Left ventricle myocardium superior (tissue), 1 donor: ENCODE measurements at regions not wholly inside any gene's neighbourhood (a gene's known extent, or its start where the extent isn't known, plus 50 kb on each side); places are given as distances from the start of the nearest gene placed in this dataset.
"Not testable (repeated sequence)": the region's sequence is repeated elsewhere in the genome, so short reads cannot be mapped to it uniquely, and the experiment has no call there.

ENCODE experiments used
- ATAC-seq: fragments of 200-7000 bp; cut with Tn5 transposase; one replicate; pipeline ENCODE4 v1.9.1; 2020; ENCODE audit warnings: mild to moderate bottlenecking, moderate library complexity
- DNase-seq: peaks from one replicate; pipeline ENCODE4 v3.0.0-alpha.2; 2020
- intact Hi-C: fragments of 100-400 bp; cut with micrococcal nuclease; formaldehyde crosslinking; loops from one replicate; pipeline ENCODE4 v1.11.0; 2022
- donor health status: DM: no; HTN: yes; CAD: no; lungs with severe emphysema.

DNA sequence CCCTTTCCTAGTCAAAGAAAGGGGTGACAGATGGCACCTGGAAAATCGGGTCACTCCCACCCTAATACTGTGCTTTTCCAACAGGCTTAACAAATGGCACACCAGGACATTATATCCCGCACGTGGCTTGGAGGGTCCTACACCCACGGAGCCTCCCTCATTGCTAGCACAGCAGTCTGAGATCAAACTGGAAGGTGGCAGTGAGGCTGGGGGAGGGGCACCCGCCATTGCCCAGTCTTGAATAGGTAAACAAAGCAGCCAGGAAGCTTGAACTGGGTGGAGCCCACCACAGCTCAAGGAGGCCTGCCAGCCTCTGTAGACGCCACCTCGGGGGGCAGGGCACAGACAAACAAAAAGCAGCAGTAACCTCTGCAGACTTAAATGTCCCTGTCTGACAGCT is 249.2 kb upstream of the ALG10 start:
- DNase-seq, intact Hi-C loops, ATAC-seq: not testable (repeated sequence)

DNA sequence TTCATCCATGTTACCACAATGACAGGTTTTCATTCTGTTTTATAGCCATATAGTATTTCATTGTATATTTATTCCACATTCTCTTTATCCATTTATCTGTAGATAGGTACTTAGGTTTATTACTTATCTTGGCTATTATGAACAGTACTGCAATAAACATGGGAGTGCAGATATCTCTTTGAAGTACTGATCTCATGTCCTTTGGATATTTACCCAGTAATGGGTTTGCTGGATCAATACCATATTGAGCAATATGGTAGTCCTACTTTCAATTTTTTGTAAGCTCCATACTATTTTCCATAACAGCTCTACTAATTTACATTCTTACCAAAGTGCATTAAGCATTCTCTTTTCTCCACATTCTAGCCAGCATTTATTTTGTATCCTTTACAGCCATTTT is 235.8 kb upstream of the ALG10 start:
- DNase-seq (no peak), ATAC-seq (no peak)
- intact Hi-C loops: no loop called here

DNA sequence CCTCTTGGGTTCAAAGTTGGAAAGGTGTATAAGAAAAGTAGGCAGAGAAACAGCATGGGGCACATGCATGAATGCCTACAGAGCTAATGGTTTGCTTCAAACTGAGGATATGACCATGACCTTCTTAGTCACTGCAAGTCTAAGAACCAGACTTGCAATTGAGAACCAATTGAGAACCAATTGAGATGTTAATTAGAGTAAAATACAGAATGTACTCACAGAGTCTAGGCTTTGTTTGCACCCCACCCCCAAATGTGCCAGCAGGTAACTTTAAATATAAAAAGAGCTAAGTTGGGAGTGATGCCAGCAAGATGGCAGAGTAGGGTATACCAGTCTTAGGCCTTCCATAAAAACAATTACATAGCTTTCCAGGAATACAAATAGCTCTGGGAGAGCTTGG is 227.3 kb upstream of the ALG10 start:
- DNase-seq (no peak), ATAC-seq (no peak)
- intact Hi-C loops: no loop called here

DNA sequence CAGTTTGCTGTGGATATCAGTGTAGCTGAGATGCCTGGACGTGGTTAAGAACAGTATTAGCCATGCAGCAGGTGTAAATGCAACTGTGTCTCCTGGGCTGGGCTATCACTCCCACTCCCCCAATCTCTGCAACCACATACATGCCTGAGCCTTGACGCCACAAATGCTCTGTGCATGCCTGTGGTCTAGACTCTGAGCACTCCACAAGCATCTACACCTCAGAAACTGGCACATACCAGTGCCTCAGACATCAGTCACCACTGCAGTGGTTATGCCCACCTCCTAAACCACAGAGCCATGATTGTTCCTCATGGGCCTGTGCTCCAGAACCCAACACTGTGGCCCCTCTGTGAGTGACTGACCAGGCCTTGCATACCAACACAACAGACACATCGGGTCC is 226.8 kb upstream of the ALG10 start:
- DNase-seq (no peak), ATAC-seq (no peak)
- intact Hi-C loops: no loop called here

DNA sequence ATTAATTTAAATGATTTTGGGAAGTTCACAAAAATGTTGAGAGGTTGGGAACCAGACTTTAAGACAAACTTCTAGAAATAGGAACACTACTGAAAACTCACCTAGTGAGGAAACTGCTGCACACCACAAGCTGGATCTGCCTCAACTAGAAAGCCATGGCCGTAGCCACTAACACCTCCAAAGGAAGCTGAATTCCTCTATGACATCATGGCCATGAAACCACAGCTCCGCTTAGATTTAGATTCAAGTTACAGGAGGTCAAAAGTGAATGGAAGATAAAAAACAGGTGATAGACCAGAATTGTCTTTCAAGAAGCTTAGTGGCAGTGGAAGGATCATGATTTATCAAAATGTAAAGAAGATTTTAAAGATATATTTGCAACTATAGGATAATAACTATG is 208.8 kb upstream of the ALG10 start:
- ATAC-seq: no peak
- intact Hi-C loops: no loop called here
- no peak for DNase-seq

DNA sequence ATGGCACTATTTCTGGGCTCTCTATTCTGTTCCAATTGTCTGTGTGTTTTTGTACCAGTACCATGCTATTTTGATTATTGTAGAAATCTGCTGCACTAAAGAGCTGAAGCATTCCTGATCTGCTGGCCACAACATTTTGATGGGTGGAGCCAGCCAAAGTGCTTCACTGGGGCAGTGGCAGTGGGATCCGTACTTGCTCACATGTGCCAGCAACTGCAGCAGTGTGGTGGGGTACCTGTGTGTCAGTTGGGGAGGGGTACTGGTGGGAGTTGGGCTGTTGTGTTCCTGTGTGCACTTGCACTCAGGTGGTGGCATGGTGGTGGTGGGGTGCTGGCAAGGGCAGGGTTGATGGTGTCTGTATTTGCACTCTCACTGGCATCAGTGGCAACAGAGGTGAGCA is 204.6 kb upstream of the ALG10 start:
- intact Hi-C loops: no loop called here
- ATAC-seq (no peak), DNase-seq (no peak)

DNA sequence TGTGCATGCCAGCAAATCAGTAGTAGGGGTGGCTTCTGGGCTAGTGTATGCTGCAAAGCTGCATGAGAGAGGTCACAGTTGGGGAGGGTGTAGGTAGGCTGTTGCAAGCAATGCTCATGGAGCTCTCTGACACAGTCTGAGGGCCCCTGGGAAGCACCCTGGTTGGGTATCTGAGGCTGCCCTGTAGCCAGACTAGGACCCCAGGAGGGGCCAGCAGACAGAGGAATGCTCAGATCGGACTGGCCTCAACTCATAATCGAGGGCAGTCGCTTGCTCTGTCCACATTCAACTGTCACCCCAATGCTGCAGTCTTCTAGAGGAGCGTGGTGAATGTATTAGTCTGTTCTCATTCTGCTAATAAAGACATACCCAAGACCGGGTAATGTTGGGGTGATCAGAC is 204.0 kb upstream of the ALG10 start:
- DNase-seq (no peak), ATAC-seq (no peak)
- intact Hi-C loops: no loop called here

DNA sequence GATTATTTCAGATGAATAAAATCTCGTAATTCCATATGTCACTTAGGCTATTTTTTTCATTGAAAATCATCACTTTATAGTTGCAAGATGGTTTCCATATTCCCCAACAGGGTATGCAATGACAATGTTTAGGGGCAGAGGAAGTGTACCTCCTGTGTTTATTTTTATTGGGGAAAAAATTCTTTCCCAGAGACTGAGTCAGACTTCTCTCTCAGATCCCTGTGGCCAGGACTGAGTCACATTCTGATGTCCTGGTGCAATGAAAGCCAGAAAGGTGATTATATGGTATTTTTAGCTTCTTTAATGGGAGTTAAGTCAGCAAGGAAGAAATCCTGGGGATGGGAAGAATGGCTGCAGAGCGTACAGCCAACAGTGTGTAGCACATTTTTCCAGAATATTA is 196.9 kb upstream of the ALG10 start:
- no peak for ATAC-seq
- intact Hi-C loops: no loop called here
- no peak for DNase-seq

DNA sequence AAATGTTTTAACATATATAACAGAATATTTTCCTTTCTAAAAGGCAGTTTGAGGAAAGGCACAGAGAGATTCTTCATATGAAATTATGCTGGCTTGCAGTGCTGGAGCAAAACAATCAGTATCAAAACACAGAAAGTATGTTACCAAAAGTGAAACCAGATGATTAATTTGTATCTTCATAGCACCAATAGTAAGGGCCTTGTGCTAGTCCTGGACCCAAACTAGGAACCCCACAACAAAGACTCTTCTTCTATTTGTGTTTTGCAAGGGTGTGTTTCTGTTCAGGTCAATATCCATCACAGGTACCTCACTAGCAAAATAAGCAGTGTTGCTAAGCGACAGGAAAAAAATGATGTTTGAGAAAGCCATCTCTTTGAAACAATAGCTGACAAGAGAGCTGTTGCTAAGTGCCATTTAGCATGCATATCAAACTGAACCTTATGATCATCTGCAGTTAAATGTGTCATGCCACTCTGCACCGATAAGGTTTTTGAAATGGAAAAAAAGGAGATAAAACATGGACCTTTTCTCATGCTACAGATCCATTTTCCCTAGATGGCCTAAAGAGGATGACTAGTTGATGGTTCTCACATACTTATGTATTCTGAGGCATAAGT is 196.2 kb upstream of the ALG10 start:
- no peak for DNase-seq
- no peak for ATAC-seq
- intact Hi-C loops: no loop called here

DNA sequence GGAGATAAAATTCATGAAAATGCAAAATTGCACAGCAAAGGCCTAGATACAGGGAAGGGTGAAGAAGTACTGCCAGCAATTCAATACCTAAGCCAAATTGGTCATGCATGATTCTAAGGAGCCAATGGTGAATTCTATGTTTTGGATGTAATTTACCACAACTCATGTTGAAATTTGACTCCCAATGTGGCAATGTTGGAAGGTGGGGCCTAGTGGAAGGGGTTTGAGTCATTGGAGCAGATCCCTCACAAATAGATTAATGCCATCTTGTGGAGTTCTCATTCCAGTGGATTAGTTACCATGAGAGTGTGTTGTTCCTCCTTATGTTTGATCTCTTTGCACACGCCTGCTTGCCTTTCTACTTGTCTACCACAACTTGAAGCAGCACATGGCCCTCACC is 194.0 kb upstream of the ALG10 start:
- no peak for DNase-seq
- no peak for ATAC-seq

DNA sequence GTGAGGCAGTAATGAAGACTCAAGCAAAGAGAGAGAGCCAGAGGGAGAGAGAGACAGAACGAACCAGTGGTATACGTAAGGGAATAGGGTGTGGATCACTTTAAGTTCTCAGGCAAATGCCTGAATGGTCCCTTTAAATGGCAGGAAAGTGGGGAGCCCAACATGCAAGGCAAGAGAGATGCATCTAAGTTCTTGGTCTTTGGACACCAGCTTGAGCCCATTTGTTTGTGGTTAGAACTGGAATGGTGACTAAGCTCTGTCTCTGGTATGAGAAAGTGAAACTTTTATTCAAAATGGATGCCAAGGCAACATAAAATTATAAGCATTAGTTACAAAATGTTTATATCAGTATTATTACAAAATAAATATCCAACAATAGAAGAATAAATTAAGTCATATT is 192.2 kb upstream of the ALG10 start:
- no peak for DNase-seq
- intact Hi-C loops: no loop called here
- no peak for ATAC-seq

More for the DNA sequence above, 194.0 kb upstream of the ALG10 start:
- intact Hi-C loops: no loop called here

DNA sequence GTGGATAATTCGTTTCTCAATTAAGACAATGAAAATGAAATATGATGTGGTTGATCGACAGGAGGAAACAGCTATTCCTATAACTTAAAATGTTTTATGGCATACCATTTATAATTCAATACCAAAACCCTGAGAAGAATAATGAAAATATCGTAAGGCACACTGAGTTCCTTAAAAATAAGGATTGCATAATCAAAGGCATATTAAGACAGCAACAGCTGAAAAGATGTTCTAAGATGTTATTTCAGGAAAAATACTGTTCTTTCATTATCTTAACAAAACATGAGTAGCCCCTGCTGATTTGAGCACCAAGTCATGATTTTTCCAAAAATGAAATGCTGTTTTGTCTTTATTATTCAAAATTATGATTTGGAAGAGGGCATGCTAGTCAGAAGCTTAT is 189.4 kb upstream of the ALG10 start:
- DNase-seq (no peak), ATAC-seq (no peak)
- intact Hi-C loops: no loop called here

DNA sequence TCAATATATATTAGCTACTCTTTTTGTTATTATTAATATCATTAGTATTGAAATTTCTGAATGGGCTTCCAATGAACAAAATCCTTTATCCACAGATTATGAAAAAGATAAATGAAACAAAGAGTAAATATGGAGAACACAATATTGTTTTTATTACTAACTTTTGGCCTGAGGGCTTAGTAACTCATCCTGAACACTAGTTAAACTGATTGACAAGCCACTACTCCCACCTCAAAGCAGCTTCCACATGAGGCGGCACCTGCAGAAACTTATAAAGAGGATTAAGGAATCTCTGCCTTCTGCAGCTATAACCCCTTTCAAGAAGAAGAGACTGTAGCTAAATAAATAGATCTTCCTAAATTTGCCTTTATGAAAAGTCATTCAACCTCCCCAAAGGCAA is 187.6 kb upstream of the ALG10 start:
- ATAC-seq: no peak
- intact Hi-C loops: no loop called here

DNA sequence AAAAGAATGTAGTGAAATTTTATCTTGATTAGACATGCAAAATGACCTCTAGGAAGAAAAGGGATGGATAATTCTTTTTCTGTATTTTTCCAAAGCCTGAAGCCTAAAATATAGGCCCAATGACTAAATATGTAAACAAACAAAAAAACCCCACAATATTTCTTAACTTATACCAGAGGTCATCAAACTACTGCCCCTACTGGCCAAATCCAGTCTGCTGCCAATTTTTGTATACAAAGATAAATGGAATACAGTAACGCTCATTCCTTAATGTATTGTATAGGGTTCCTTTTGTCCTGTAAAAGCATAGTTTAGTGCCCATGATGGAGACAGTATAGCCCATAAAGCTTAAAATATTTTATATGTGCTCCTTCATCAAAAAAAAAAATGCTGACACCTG is 145.7 kb upstream of the ALG10 start:
- intact Hi-C loops: no loop called here
- no peak for ATAC-seq
- no peak for DNase-seq

More for the DNA sequence above, 187.6 kb upstream of the ALG10 start:
- no peak for DNase-seq

DNA sequence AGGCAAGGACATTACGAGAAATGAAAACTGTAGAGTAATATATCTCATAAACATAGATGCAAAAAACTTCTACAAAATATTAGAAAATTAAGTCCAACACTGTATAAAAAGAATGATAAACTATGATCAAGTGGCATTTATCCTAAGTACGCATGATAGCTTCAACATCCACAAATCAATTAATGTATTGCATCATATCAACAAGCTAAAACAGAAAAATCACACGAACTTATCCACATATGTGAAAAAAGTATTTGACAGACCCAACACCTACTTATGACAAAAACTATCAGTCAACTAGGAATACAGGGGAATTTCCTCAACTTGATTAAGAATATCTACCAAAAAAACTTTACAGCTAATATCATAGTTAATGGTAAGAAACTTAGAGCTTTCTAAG is 129.9 kb upstream of the ALG10 start:
- DNase-seq (no peak), ATAC-seq (no peak)
- intact Hi-C loops: no loop called here

DNA sequence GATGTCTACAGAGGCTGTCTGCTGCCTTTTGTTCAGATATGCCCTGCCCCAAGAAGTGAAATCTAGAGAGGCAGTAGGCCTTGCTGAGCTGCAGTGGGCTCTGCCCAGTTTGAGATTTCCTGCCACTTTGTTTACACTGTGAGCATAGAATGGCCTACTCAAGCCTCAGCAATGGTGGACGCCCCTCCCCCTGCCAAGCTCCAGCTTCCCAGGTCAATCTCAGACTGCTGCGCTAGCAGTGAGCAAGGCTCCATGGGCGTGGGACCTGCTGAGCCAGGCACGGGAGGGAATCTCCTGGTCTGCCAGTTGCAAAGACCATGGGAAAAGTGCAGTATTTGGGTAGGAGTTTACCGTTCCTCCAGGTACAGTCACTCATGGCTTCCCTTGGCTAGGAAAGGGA is 101.8 kb upstream of the ALG10 start:
- not testable (repeated sequence) for DNase-seq, ATAC-seq

DNA sequence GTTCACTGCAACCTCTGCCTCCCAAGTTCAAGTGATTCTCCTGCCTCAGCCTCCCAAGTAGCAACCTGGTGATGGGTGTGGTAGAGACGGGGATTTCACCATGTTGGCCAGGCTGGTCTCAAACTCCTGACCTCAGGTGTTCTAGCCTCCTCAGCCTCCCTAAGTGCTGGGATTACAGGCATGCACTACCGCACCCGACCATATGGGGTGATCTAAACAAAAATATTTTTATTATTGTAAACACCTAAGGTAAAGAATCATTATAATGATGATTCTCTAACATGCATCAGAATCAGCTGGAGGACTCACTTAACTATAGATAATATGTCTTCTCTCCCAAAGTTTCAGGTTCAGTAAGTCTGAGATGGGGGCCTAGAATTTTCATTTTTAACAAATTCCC is 96.2 kb upstream of the ALG10 start:
- no peak for ATAC-seq

More for the DNA sequence above, 101.8 kb upstream of the ALG10 start:
- intact Hi-C loops: not testable (repeated sequence)

DNA sequence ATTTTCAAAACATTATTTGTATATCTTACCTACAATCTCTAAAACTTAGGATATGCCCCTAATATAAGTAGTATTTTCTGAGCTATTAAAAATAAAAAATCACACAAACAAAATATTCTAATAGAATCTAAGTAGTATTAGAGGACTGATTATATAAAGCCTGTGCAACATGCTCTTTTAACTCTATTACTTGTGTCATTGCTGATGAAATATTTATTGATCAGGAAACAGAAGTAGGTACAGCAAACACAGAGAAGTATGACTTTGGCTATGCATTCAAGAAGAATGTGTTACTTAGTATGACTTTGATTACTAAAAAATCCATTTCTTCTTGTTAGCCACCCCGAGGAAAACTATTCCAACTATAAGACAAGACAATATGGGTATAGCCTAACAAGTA is 84.6 kb upstream of the ALG10 start:
- ATAC-seq, intact Hi-C loops, DNase-seq: not testable (repeated sequence)

More for the DNA sequence above, 96.2 kb upstream of the ALG10 start:
- intact Hi-C loops: no loop called here
- no peak for DNase-seq

DNA sequence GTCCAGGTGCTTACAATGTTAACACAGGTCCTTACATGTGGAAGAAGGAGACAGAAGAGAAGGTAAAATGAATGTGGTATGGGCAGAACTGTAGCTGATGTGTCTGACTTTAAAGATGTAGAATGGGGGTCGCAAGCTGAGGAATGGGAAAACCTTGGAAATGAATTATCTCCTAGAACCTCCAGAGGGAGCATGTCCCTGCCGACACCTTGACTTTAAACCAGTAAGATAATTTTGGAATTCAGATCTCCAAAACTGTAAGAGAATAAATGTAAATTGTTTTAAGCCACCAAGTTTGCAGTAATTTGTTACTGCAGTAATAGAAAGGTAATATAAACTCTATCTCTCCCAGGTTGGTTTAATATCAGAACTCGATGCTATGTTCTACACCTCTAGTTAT is 80.1 kb upstream of the ALG10 start:
- intact Hi-C loops: no loop called here
- ATAC-seq (no peak), DNase-seq (no peak)

DNA sequence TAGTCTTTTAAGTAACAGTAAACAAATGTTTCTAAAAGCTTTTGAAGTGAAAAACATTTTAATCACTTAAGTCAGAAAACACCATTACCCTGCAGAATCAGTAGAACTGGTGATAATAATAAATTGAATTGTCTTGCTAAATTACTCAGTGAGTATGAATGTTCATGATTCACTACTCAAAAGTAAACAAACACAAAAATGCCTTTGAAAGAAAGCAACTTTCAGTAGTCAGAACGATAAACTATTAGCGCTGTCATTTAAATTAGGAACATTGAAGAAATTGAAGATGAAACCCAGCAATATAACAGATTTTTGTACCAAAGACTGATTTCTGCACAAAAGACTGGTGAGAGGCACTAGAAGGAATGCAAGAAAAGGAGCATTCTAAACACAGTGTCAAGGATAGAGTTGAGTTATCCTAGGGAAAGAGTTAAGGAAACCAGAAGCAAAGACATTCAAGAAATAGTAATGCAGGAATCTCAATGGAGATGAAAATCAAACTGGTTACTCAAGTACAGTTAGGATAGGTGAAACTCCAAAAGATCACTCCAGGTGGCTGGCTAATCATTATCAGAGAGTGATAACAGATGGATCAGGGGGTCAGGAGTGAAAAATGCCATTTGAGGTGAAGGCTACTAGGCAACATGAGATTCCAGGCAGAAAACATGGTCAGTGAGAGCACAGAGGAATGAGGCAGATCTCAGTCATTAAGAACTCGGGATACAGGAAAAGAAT is 77.4 kb upstream of the ALG10 start:
- DNase-seq (no peak), ATAC-seq (no peak)

DNA sequence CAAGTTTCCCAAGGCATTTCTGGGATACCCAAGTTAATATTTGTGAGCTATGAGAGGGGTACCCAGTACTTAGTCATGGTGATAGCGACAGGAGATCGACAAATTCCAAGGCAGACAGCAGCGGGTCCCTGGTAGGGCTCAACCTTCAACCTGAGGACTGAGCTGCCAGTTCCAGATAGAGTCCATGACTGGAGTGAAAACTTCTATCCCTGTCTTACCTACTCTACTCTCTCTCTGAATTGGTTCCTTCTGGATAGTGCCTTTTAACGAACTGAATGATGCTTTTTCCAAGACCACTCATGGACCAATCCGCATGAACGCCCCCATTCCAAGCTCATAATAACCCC is 76.9 kb upstream of the ALG10 start:
- intact Hi-C loops: no loop called here
- DNase-seq (no peak), ATAC-seq (no peak)

More for the DNA sequence above, 77.4 kb upstream of the ALG10 start:
- intact Hi-C loops: no loop called here
